HEK293T (cell line): ENCODE measurements at regions not wholly inside any gene's neighbourhood (a gene's known extent, or its start where the extent isn't known, plus 50 kb on each side); places are given as distances from the start of the nearest gene placed in this dataset.

Experiments
- CTCF ChIA-PET: fragments of 350-600 bp; formaldehyde crosslinking; extraction: SDS; loops from one replicate; lab custom pipeline; 2021; ENCODE audit warnings: antibody characterized with exemption, inconsistent platforms; lab: Yijun Ruan, JAX
- POLR2A ChIA-PET: fragments of 350-600 bp; formaldehyde crosslinking; extraction: SDS; loops from one replicate; lab custom pipeline; 2020; ENCODE audit warnings: antibody characterized with exemption, inconsistent platforms; lab: Yijun Ruan, JAX
- DNase-seq: peaks from one replicate; pipeline ENCODE4 v3.0.0; 2012; ENCODE audit warnings: mixed read lengths; ENCODE audit errors: extremely low spot score
- ARNT ChIP-seq: fragments of 450-650 bp; IDR thresholded peaks from 2 replicates; pipeline ENCODE4 v1.6.1; 2017; ENCODE audit warnings: mild to moderate bottlenecking
- BHLHE40 ChIP-seq: fragments of 450-650 bp; IDR thresholded peaks from 2 replicates; pipeline ENCODE4 v1.6.1; 2016; ENCODE audit warnings: mild to moderate bottlenecking, moderate library complexity, borderline replicate concordance
- CTBP1 ChIP-seq: fragments of 450-650 bp; IDR thresholded peaks from 2 replicates; pipeline ENCODE4 v1.6.1; 2016; ENCODE audit warnings: borderline replicate concordance
- ELF4 ChIP-seq: fragments of 450-650 bp; IDR thresholded peaks from 2 replicates; pipeline ENCODE4 v1.6.1; 2017; ENCODE audit warnings: antibody characterized with exemption
- FOXA1 ChIP-seq: fragments of 450-650 bp; IDR thresholded peaks from 2 replicates; pipeline ENCODE4 v1.6.1; 2016; ENCODE audit warnings: mild to moderate bottlenecking
- FOXK2 ChIP-seq: fragments of 450-650 bp; IDR thresholded peaks from 2 replicates; pipeline ENCODE4 v1.6.1; 2016; ENCODE audit warnings: mild to moderate bottlenecking
- FOXM1 ChIP-seq: fragments of 450-650 bp; IDR thresholded peaks from 2 replicates; pipeline ENCODE4 v1.6.1; 2017; ENCODE audit warnings: mild to moderate bottlenecking, borderline replicate concordance
- HDGF ChIP-seq: fragments of 450-650 bp; IDR thresholded peaks from 2 replicates; pipeline ENCODE4 v1.6.1; 2017; ENCODE audit warnings: antibody characterized with exemption, borderline replicate concordance
- L3MBTL2 ChIP-seq: fragments of 450-650 bp; conservative IDR thresholded peaks from 2 replicates; pipeline ENCODE4 v1.6.1; 2016; ENCODE audit warnings: mild to moderate bottlenecking
- LEF1 ChIP-seq: fragments of 450-650 bp; IDR thresholded peaks from 2 replicates; pipeline ENCODE4 v1.6.1; 2017; ENCODE audit warnings: mild to moderate bottlenecking, borderline replicate concordance
- NFRKB ChIP-seq: fragments of 450-650 bp; IDR thresholded peaks from 2 replicates; pipeline ENCODE4 v1.6.1; 2016; ENCODE audit warnings: mild to moderate bottlenecking, moderate library complexity
- SP1 ChIP-seq: fragments of 450-650 bp; IDR thresholded peaks from 2 replicates; pipeline ENCODE4 v1.6.1; 2017
- SUZ12 ChIP-seq: fragments of 450-650 bp; IDR thresholded peaks from 2 replicates; pipeline ENCODE4 v1.6.1; 2016; ENCODE audit warnings: mild to moderate bottlenecking
- TARDBP ChIP-seq: fragments of 450-650 bp; IDR thresholded peaks from 2 replicates; pipeline ENCODE4 v1.6.1; 2016
- ZNF384 ChIP-seq: fragments of 450-650 bp; IDR thresholded peaks from 2 replicates; pipeline ENCODE4 v1.6.1; 2016
- TF ChIP-seq, protein P1 (sequence below): fragments of 450-650 bp; IDR thresholded peaks from 2 replicates; pipeline ENCODE4 v1.6.1; 2016

DNA sequence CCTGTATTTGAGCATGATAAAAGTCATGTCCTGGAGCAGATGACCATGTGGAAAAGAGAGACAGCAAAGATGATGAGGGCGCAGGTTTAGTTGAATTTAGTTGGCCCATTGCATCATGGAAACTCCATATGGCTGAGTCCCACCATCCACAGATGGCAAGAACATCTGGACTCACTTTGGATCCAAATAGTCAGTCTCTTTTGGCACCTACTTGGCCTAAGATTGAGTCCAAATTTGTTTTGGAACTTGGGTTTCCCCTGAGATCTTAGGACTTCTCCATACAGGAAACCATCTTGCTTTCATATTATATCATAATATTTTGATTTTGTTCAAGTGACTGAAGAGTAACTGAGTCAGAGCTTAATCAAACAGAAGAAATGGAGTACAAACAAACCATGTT is 217.5 kb downstream of the DRD1 start:
- POLR2A ChIA-PET = no interaction called here
- CTCF ChIA-PET = no interaction called here
- TF ChIP-seq BHLHE40 (no peak), SP1 (no peak), ELF4 (no peak), HDGF (no peak), NFRKB (no peak), L3MBTL2 (no peak), SUZ12 (no peak), TARDBP (no peak), LEF1 (no peak), CTBP1 (no peak), ZNF384 (no peak), FOXA1 (no peak), ARNT (no peak), FOXM1 (no peak), FOXK2 (no peak)
- TF ChIP-seq, protein P1, sequence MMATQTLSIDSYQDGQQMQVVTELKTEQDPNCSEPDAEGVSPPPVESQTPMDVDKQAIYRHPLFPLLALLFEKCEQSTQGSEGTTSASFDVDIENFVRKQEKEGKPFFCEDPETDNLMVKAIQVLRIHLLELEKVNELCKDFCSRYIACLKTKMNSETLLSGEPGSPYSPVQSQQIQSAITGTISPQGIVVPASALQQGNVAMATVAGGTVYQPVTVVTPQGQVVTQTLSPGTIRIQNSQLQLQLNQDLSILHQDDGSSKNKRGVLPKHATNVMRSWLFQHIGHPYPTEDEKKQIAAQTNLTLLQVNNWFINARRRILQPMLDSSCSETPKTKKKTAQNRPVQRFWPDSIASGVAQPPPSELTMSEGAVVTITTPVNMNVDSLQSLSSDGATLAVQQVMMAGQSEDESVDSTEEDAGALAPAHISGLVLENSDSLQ = no peak
- DNase-seq = no peak

DNA sequence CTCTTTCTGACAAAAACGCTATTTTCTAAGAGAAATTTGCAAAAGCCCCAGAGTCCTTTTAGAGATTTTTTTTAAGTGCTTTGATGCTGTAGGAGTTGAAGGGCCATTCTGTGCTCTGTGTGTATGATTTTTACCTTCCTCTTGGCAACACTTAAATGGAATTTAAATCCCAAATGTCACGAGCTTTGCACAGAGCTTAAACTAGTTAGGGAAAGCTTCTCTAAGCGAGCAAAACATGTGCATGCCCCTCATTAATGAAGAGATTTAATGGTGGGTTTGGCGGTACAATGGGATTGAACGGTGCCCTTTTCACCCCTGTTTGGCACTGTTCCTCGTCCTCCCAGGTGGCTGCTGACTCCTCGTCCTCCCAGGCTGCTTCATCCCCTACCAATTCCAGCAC is 220.7 kb downstream of the DRD1 start:
- ChIA-PET CTCF (interaction anchor here (0.6 kb wide), 1 partner anchor 12 kb away, joined by 3 read pairs; no protein-coding TSS in a partner anchor), POLR2A (no interaction called here)
- DNase-seq = no peak
- TF ChIP-seq HDGF (no peak), TARDBP (no peak), NFRKB (no peak), L3MBTL2 (no peak)

DNA sequence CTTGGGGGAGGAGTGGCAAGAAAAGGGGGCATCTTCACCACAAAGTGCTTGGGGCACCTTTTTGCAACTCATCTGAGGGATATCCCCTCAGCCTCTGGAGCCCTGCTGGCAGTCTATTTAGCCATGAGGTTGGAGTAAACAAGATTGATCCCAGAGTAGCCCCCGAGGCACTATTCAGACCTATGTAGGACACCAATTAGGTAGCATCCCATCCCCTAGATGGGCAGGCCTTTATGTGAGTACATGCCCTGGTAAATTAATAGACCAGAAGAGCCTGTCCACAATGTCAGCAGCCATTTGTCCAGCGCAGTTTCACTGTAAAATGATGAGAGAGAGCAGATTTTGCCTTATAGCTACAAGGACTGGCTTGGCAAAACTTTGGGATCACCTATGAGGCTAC is 221.4 kb downstream of the DRD1 start:
- TF ChIP-seq, protein P1 = no peak
- TF ChIP-seq NFRKB = no peak
- no peak for TF ChIP-seq ARNT
- TF ChIP-seq FOXK2 = no peak
- TF ChIP-seq SUZ12 = no peak
- no peak for TF ChIP-seq L3MBTL2
- ChIA-PET CTCF (no interaction called here), POLR2A (no interaction called here)
- DNase-seq = no peak

DNA sequence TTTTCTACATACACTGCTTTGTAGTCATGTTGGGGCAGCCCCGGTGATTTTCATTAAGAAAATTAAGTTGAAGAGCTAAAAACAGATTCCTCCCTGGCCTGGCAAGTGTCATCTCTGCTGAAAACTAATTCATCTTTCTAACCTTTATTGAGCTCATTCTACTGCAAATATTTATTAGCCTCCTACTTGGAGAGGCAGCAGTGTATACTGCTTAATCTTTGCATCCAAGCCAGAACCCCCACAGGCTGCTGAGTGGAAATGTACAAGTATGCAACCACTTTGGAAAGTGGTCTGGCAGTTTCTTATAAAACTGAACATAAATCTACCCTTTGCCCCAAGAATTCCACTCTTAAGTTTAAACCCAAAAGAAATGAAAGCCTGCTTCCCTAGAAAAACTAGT is 223.4 kb downstream of the DRD1 start:
- TF ChIP-seq SUZ12 = no peak
- no peak for TF ChIP-seq LEF1
- TF ChIP-seq ARNT = no peak
- no peak for TF ChIP-seq CTBP1
- TF ChIP-seq NFRKB = no peak
- no peak for TF ChIP-seq FOXA1
- TF ChIP-seq ELF4 = no peak
- TF ChIP-seq FOXM1 = no peak
- no peak for TF ChIP-seq ZNF384
- no peak for TF ChIP-seq BHLHE40
- TF ChIP-seq, protein P1 = no peak
- no peak for TF ChIP-seq HDGF
- no peak for TF ChIP-seq L3MBTL2
- TF ChIP-seq FOXK2 = no peak
- no peak for TF ChIP-seq TARDBP
- TF ChIP-seq SP1 = no peak
- ChIA-PET CTCF (no interaction called here), POLR2A (no interaction called here)
- no peak for DNase-seq

DNA sequence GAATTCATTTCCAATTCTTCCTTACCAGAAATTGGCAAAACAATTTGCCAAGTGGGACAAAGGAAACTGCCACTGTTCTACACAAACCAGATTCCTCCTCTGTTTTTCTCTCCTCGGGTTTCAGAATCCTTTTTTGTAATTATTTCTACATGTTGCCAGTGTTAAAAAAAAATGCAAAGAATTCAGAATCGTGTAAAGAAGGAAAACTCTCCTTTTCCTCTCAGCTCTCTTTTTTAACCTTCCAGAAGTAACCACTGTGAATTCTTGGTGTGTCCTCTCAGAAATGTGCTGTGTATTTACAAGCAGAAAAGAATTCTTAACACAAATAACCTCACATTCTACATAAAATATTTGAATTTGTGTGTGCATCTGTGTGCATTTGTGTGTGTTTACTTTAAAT is 224.6 kb downstream of the DRD1 start:
- POLR2A ChIA-PET = no interaction called here
- no peak for TF ChIP-seq FOXK2
- no peak for TF ChIP-seq TARDBP
- no peak for TF ChIP-seq HDGF
- no peak for TF ChIP-seq FOXA1
- no peak for TF ChIP-seq L3MBTL2
- no peak for TF ChIP-seq ZNF384
- TF ChIP-seq NFRKB = no peak
- TF ChIP-seq, protein P1 = no peak
- TF ChIP-seq SUZ12 = no peak
- no peak for TF ChIP-seq ARNT
- no peak for TF ChIP-seq LEF1
- DNase-seq = no peak
- CTCF ChIA-PET = interaction anchor here (0.7 kb wide), 1 partner anchor 1028 kb away, joined by 3 read pairs; no protein-coding TSS in a partner anchor

DNA sequence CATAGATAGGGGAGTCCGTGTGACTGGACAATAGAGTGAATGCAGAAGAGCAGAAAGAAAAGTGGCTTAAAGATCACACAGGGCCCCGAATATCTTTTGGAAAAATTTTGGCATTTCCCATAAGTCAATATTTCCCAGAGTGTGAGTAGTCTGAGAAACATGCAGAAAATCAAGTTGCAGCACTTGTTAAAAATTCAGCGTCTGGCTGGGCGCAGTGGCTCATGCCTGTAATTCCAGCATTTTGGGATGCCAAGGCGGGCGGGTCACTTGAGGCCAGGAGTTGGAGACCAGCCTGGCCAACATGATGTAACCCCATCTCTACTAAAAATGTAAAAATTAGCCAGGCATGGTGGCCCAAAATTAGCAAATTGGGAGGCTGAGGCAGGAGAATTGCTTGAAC is 227.0 kb downstream of the DRD1 start:
- no peak for TF ChIP-seq L3MBTL2
- TF ChIP-seq ZNF384 = no peak
- no peak for TF ChIP-seq ARNT
- TF ChIP-seq TARDBP = no peak
- TF ChIP-seq BHLHE40 = no peak
- TF ChIP-seq, protein P1 = no peak
- TF ChIP-seq SP1 = no peak
- no peak for TF ChIP-seq CTBP1
- no peak for TF ChIP-seq FOXM1
- TF ChIP-seq LEF1 = no peak
- TF ChIP-seq ELF4 = no peak
- TF ChIP-seq FOXK2 = no peak
- ChIA-PET CTCF (no interaction called here), POLR2A (no interaction called here)
- DNase-seq = no peak
